MM.1S (cell line): ENCODE measurements at regions not wholly inside any gene's neighbourhood (a gene's known extent, or its start where the extent isn't known, plus 50 kb on each side); places are given as distances from the start of the nearest gene placed in this dataset.

Experiments
- DNase-seq: peaks from one replicate; pipeline ENCODE4 v3.0.0-alpha.2; 2015
- H2AFZ ChIP-seq: fragments of 300-600 bp; sonication (generic); 2 replicates; pipeline ENCODE4 v1.6.0; 2016; ENCODE audit warnings: antibody characterized with exemption, low read length
- H3F3A ChIP-seq: fragments of 300-600 bp; sonication (generic); 2 replicates; pipeline ENCODE4 v1.6.1; 2016; ENCODE audit warnings: mild to moderate bottlenecking, antibody characterized with exemption, low read length, moderate library complexity, mixed read lengths; ENCODE audit not compliant: insufficient read depth
- H3K27ac ChIP-seq: fragments of 300-600 bp; sonication (generic); 2 replicates; pipeline ENCODE4 v1.5.1; 2016; ENCODE audit warnings: mild to moderate bottlenecking, low read length
- H3K27me3 ChIP-seq: fragments of 300-600 bp; sonication (generic); replicated peaks from 2 replicates; pipeline ENCODE4 v1.6.0; 2016; ENCODE audit warnings: low read length; ENCODE audit not compliant: insufficient read depth
- H3K36me3 ChIP-seq: fragments of 300-600 bp; sonication (generic); replicated peaks from 2 replicates; pipeline ENCODE4 v1.6.1; 2016; ENCODE audit warnings: mild to moderate bottlenecking, low read length, mixed read lengths; ENCODE audit not compliant: insufficient read depth
- H3K4me1 ChIP-seq: fragments of 300-600 bp; sonication (generic); 2 replicates; pipeline ENCODE4 v1.6.1; 2016; ENCODE audit warnings: low read length, mixed read lengths
- H3K4me2 ChIP-seq: fragments of 300-600 bp; sonication (generic); 2 replicates; pipeline ENCODE4 v1.6.0; 2016; ENCODE audit warnings: low read depth, low read length
- H3K4me3 ChIP-seq: fragments of 300-600 bp; sonication (generic); 2 replicates; pipeline ENCODE4 v1.5.1; 2016; ENCODE audit warnings: low read length, mixed read lengths
- H3K79me2 ChIP-seq: fragments of 300-600 bp; sonication (generic); 2 replicates; pipeline ENCODE4 v1.6.1; 2016; ENCODE audit warnings: mixed run types, low read length, mixed read lengths
- H3K9ac ChIP-seq: fragments of 300-600 bp; sonication (generic); 2 replicates; pipeline ENCODE4 v1.6.1; 2016; ENCODE audit warnings: low read length, mixed read lengths
- H3K9me2 ChIP-seq: fragments of 300-600 bp; sonication (generic); replicated peaks from 2 replicates; pipeline ENCODE4 v1.6.1; 2016; ENCODE audit warnings: mild to moderate bottlenecking, low read length, mixed read lengths; ENCODE audit not compliant: insufficient read depth
- H3K9me3 ChIP-seq: fragments of 300-600 bp; sonication (generic); replicated peaks from 2 replicates; pipeline ENCODE4 v1.6.1; 2016; ENCODE audit warnings: mild to moderate bottlenecking, low read length, mixed read lengths; ENCODE audit not compliant: insufficient read depth
- H4K20me1 ChIP-seq: fragments of 300-600 bp; sonication (generic); 2 replicates; pipeline ENCODE4 v1.6.1; 2016; ENCODE audit warnings: mild to moderate bottlenecking, low read length, moderate library complexity, mixed read lengths; ENCODE audit not compliant: insufficient read depth
- CTCF ChIP-seq: fragments of 300-600 bp; sonication (generic); IDR thresholded peaks from 2 replicates; pipeline ENCODE4 v1.5.1; 2016; ENCODE audit warnings: antibody characterized with exemption, low read length, mixed read lengths
- EZH2 ChIP-seq: fragments of 300-600 bp; sonication (generic); optimal IDR thresholded peaks from 2 replicates; pipeline ENCODE3; 2017; ENCODE audit warnings: low read depth, mild to moderate bottlenecking, antibody characterized with exemption, low read length, mixed read lengths
- EZH2phosphoT487 ChIP-seq: fragments of 300-600 bp; sonication (generic); IDR thresholded peaks from 2 replicates; pipeline ENCODE4 v1.6.1; 2018; ENCODE audit warnings: antibody characterized with exemption, low read length

GRCh38 chr10:33388785-33389184 is 54.3 kb upstream of the NRP1 start:
- Histone ChIP-seq H4K20me1 (no peaks in the 10 kb centered on the region), H3K9me2 (no peaks in the 10 kb centered on the region), H3K4me1 (no peaks in the 10 kb centered on the region), H3K27ac (no peak overlapping the region), H3K36me3 (no peaks in the 10 kb centered on the region), H3K27me3 (no peaks in the 10 kb centered on the region), H3F3A (no peaks in the 10 kb centered on the region), H3K4me3 (no peak overlapping the region), H3K79me2 (no peaks in the 10 kb centered on the region), H2AFZ (no peak overlapping the region), H3K9ac (no peak overlapping the region), H3K9me3 (no peaks in the 10 kb centered on the region), H3K4me2 (no peak overlapping the region)
- DNase-seq = no peak
- TF ChIP-seq EZH2 = no peak
- TF ChIP-seq EZH2phosphoT487 = no peak
- TF ChIP-seq CTCF = no peak

- Histone ChIP-seq H3K9me3 (no peaks in the 10 kb centered on the region), H3K9me2 (no peaks in the 10 kb centered on the region), H3K79me2 (no peaks in the 10 kb centered on the region), H3K4me1 (no peaks in the 10 kb centered on the region), H3K27ac (no peak overlapping the region), H2AFZ (no peak overlapping the region), H3K9ac (no peak overlapping the region), H3K36me3 (no peaks in the 10 kb centered on the region), H4K20me1 (no peaks in the 10 kb centered on the region), H3K27me3 (no peaks in the 10 kb centered on the region), H3K4me2 (no peak overlapping the region), H3K4me3 (no peak overlapping the region), H3F3A (no peaks in the 10 kb centered on the region)
- no peak for DNase-seq
- TF ChIP-seq CTCF = no peak
- no peak for TF ChIP-seq EZH2phosphoT487
These were observed 53.9 kb upstream of the NRP1 start for GRCh38 chr10:33388382-33388781.

GRCh38 chr10:33387720-33388119 is 53.3 kb upstream of the NRP1 start:
- H2AFZ ChIP-seq = no peak overlapping the region
- H3K9ac ChIP-seq = no peak overlapping the region
- H3K27me3 ChIP-seq = no peaks in the 10 kb centered on the region
- H3K4me1 ChIP-seq = no peaks in the 10 kb centered on the region
- H3K4me3 ChIP-seq = no peak overlapping the region
- no peak for TF ChIP-seq EZH2
- no peak for TF ChIP-seq EZH2phosphoT487
- TF ChIP-seq CTCF = no peak
- H3F3A ChIP-seq = no peaks in the 10 kb centered on the region
- H3K9me2 ChIP-seq = no peaks in the 10 kb centered on the region
- H3K4me2 ChIP-seq = no peak overlapping the region
- no peak overlapping the region for H3K27ac ChIP-seq
- no peaks in the 10 kb centered on the region for H3K36me3 ChIP-seq
- no peaks in the 10 kb centered on the region for H3K9me3 ChIP-seq
- H3K79me2 ChIP-seq = no peaks in the 10 kb centered on the region
- no peak for DNase-seq
- no peaks in the 10 kb centered on the region for H4K20me1 ChIP-seq

- Histone ChIP-seq H4K20me1 (no peaks in the 10 kb centered on the region), H2AFZ (no peak overlapping the region), H3K9ac (no peak overlapping the region), H3K4me3 (no peak overlapping the region), H3K27ac (no peak overlapping the region), H3K4me2 (no peak overlapping the region), H3K9me2 (no peaks in the 10 kb centered on the region), H3K27me3 (no peaks in the 10 kb centered on the region), H3F3A (no peaks in the 10 kb centered on the region), H3K4me1 (no peaks in the 10 kb centered on the region), H3K79me2 (no peaks in the 10 kb centered on the region), H3K36me3 (no peaks in the 10 kb centered on the region), H3K9me3 (no peaks in the 10 kb centered on the region)
- TF ChIP-seq EZH2 (no peak), EZH2phosphoT487 (no peak), CTCF (no peak)
- no peak for DNase-seq
These were observed 52.5 kb upstream of the NRP1 start for GRCh38 chr10:33386926-33387325.
